EH (cell line): ENCODE measurements at regions not wholly inside any gene's neighbourhood (a gene's known extent, or its start where the extent isn't known, plus 50 kb on each side); places are given as distances from the start of the nearest gene placed in this dataset.

Experiments
- DNase-seq: peaks from one replicate; pipeline ENCODE4 v3.0.0-alpha.2; 2015; ENCODE audit warnings: low read depth

GRCh38 chrX:42946544-42947194 lies 168.7 kb upstream of the PPP1R2C start:
- DNase-seq, result no peak

- DNase-seq, result no peak
Measured at GRCh38 chrX:42948723-42949657, 171.0 kb upstream of the PPP1R2C start.

- DNase-seq, result no peak
Measured at GRCh38 chrX:42951747-42952146, 173.8 kb upstream of the PPP1R2C start.

GRCh38 chrX:42952621-42953020 lies 174.7 kb upstream of the PPP1R2C start:
- DNase-seq, result no peak

GRCh38 chrX:42954880-42955279 lies 176.9 kb upstream of the PPP1R2C start:
- DNase-seq, result no peak

GRCh38 chrX:42955349-42955748 lies 177.4 kb upstream of the PPP1R2C start:
- no peak for DNase-seq

GRCh38 chrX:42967681-42968300 lies 189.8 kb upstream of the PPP1R2C start:
- no peak for DNase-seq

GRCh38 chrX:42973321-42973720 lies 195.4 kb upstream of the PPP1R2C start:
- DNase-seq, result no peak

GRCh38 chrX:42975906-42976305 lies 197.9 kb upstream of the PPP1R2C start:
- no peak for DNase-seq

GRCh38 chrX:42976746-42977366 lies 198.9 kb upstream of the PPP1R2C start:
- DNase-seq, result no peak

- no peak for DNase-seq
Measured at GRCh38 chrX:42978655-42979379, 200.9 kb upstream of the PPP1R2C start.

GRCh38 chrX:42988700-42989099 lies 210.7 kb upstream of the PPP1R2C start:
- no peak for DNase-seq

- no peak for DNase-seq
Measured at GRCh38 chrX:42992199-42992943, 214.4 kb upstream of the PPP1R2C start.

- no peak for DNase-seq
Measured at GRCh38 chrX:42996861-42997260, 218.9 kb upstream of the PPP1R2C start.

GRCh38 chrX:43000121-43000520 lies 222.2 kb upstream of the PPP1R2C start:
- no peak for DNase-seq

- no peak for DNase-seq
Measured at GRCh38 chrX:43002526-43003203, 224.7 kb upstream of the PPP1R2C start.

GRCh38 chrX:43003204-43003565 lies 225.2 kb upstream of the PPP1R2C start:
- no peak for DNase-seq

- no peak for DNase-seq
Measured at GRCh38 chrX:43003939-43004338, 226.0 kb upstream of the PPP1R2C start.

GRCh38 chrX:43005561-43005960 lies 227.6 kb upstream of the PPP1R2C start:
- no peak for DNase-seq

- no peak for DNase-seq
Measured at GRCh38 chrX:43008356-43008755, 230.4 kb upstream of the PPP1R2C start.

- DNase-seq, result no peak
Measured at GRCh38 chrX:43016021-43016420, 238.1 kb upstream of the PPP1R2C start.
